GM18517 (cell line): ENCODE measurements at regions not wholly inside any gene's neighbourhood (a gene's known extent, or its start where the extent isn't known, plus 50 kb on each side); places are given as distances from the start of the nearest gene placed in this dataset.

Source experiments
- ATAC-seq: cut with Tn5 transposase; IDR thresholded peaks from one replicate; pipeline ENCODE4 v1.9.1; 2021; ENCODE audit warnings: mild to moderate bottlenecking, moderate library complexity; ENCODE audit not compliant: unreplicated experiment

GRCh38 chr13:38518328-38518727 lies 168.5 kb upstream of the FREM2 start:
- ATAC-seq, result no peak

GRCh38 chr13:38519229-38519911 lies 167.5 kb upstream of the FREM2 start:
- no peak for ATAC-seq

- no peak for ATAC-seq
Measured at GRCh38 chr13:38520041-38520440, 166.8 kb upstream of the FREM2 start.

DNA sequence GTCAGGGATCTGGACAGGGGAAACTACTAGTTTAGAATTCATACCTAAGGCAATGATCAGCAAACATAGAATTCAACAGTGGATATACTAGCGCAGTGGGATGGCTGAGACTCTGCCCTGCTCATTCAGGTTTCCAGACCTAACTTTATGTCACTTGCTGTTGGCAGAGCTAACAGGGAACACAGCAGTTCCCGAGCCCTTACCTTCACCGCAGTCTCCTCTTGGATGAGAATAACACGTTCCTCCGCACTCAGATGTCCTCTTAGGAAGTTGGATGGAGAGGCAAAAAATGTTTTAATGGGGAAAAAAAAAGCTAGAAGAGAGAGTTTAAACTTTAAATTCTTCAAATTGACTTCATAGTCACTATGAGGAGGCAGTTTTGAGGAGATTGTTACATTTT lies 159.7 kb upstream of the FREM2 start:
- no peak for ATAC-seq

GRCh38 chr13:38528986-38529385 lies 157.9 kb upstream of the FREM2 start:
- no peak for ATAC-seq

DNA sequence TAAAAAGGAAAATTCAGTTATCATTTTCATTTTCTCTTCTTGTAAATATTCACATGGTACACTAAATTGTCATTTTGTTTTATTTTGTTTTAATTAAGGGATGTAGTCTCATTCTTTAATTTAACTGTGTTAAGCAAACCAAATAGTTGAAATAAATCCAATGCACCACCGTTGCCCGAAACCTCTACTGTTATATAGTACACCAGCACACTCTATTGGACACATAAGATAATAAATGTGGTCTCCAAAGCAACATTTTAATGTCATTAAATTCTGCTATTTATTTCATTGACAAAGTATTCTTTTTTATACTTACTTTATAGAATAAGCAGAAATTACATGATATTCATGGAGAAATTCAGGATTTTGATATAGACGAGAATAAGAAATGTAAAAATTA lies 156.4 kb upstream of the FREM2 start:
- ATAC-seq, result no peak

DNA sequence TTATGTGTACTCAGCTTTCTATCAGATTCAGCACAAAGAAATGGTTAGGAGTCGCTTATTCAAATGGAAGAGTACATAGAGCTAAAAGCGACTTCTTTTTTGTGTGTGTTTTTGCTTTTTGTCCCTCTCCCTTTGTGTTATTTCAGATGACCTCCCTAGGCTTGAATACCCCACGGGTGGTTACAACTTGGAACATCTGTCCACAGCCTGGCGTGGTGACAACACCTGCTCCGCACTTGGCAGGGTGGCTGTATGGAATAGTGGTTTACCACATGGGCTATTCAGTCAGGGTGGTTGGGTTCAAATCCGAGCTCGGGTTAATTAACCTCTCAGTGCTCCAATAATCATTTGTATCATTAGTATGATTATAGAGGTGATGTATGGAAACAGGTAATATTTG lies 151.6 kb upstream of the FREM2 start:
- ATAC-seq, result no peak

GRCh38 chr13:38537051-38537450 lies 149.8 kb upstream of the FREM2 start:
- no peak for ATAC-seq

GRCh38 chr13:38538422-38538821 lies 148.5 kb upstream of the FREM2 start:
- ATAC-seq, result no peak

GRCh38 chr13:38539632-38540031 lies 147.2 kb upstream of the FREM2 start:
- no peak for ATAC-seq

- no peak for ATAC-seq
Measured at GRCh38 chr13:38542601-38543000, 144.3 kb upstream of the FREM2 start.

GRCh38 chr13:38543561-38543960 lies 143.3 kb upstream of the FREM2 start:
- no peak for ATAC-seq

DNA sequence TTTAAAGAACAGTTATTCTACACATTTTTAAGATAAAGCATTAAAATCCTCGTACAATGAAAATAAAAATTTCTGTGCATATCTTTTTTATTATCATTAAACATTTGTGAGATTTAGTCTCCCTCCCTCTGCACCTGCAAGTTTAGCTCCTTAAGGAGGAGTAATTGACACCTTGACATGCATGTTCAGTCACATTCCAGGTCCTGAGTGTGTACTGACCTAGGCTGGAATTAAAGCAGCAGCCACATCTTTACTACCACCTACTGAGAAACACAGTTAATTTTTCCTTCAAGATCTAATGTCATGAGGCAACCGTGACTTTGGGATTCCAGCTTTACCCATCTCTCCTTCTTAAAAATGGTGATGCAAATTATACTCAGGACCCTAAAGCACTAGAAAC lies 123.1 kb upstream of the FREM2 start:
- no peak for ATAC-seq

- no peak for ATAC-seq
Measured at GRCh38 chr13:38564256-38565150, 122.4 kb upstream of the FREM2 start.

DNA sequence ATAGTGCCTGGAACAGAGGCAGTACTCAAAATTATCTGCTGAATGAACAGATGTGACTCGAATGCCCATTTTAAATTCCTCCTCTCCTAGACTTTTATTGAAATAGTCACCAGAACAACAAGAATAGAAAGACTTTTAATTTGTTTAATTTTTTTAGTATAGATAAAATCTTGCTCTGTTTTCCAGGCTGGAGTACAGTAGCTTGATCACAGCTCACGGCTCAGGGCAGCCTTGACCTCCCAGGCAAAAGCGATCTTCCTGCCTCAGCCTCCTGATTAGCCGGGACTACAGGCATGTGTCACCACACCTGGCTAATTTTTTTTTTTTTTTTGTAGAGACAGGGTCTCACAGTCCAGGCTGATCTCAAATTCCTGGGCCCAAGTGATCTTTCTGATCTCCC lies 120.9 kb upstream of the FREM2 start:
- no peak for ATAC-seq

DNA sequence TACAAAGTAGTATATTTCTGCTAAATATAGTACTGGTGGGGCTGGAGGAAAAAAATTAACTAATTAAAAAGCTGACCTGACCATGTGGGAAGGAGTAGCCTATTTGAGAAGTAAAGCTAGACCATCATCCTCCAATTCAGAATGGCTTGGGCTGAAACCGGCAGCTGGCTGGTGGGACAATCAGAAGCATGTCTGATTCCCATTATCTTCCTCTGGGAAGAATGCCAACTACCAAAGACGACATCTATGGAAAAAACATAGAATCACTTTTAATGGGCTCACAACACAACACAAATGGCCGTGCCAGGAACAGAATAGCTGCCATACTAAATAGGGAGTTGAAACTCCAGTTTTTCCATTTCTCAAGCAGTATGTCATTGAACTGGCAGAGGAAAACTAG lies 120.4 kb upstream of the FREM2 start:
- no peak for ATAC-seq

DNA sequence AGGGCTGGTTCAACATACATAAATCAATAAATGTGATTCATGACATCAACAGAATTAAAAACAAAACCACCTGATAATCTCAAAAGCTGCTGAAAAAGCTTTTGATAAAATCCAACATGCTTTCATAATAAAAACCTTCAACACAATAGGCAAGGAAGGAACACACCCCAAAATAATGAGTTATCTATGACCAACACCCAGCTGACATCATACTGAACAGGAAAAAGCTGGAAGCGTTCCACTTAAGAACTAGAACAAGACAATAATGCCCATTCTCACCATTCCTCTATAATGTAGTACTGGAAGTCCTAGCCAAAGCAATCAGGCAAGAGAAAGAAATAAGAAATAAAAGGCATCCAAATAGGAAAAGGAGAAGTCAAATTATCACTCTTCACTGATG lies 116.2 kb upstream of the FREM2 start:
- no peak for ATAC-seq

GRCh38 chr13:38575427-38575826 lies 111.5 kb upstream of the FREM2 start:
- no peak for ATAC-seq

DNA sequence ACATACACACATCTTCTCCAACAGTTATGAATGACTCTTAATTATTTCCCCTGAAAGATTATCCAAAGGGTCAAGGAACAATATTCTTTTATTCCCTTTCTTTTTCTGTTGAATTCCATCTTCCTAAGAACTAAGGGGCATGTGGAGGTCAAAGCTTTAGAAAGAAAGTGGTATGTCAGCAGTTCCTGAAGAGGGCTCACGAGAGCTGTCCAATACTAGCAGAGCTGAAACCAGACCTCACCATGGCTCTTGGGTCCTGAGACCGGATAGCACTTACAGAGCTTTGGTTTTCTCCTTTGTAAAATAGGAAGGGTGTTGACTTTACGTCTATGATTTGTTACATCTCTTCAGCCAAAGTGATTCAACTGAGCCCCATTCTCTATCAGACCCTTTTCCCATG lies 109.8 kb upstream of the FREM2 start:
- no peak for ATAC-seq

- peak; percentile 87 for ATAC-seq
Measured at GRCh38 chr13:38582133-38582532, 104.7 kb upstream of the FREM2 start.

- ATAC-seq, result no peak
Measured at GRCh38 chr13:38590230-38590629, 96.6 kb upstream of the FREM2 start.

GRCh38 chr13:38590796-38591507 lies 95.9 kb upstream of the FREM2 start:
- no peak for ATAC-seq
